Activated naive CD4-positive, alpha-beta T cell treated with anti-CD3 and anti-CD28 coated beads, Interleukin-2, amount 50 U/mL, for 16 hours (primary cell): ENCODE measurements at regions not wholly inside any gene's neighbourhood (a gene's known extent, or its start where the extent isn't known, plus 50 kb on each side); places are given as distances from the start of the nearest gene placed in this dataset.
"Not testable (repeated sequence)": the region's sequence is repeated elsewhere in the genome, so short reads cannot be mapped to it uniquely, and the experiment has no call there.

Experiments
- DNase-seq: peaks from one replicate; pipeline ENCODE4 v3.0.0-alpha.2; 2020

DNA sequence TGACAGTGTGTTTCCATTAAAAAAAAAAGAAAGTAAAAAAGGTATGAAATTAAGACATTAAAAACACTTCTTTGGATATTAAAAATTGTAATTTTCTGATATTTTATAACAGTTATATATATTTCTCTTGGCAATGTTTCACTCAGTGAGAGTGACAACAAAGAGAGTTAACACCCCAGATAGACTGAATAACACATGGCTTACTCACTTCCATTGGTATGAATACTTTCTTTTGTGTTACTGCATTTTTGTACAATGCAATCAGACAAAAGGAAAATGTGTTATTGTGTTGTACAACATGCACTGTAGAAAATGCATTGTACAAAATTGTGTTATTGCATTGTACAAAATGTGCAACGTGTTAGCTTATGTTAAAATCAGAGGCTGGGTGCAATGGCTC is 676.6 kb upstream of the AMELY start:
- DNase-seq, result not testable (repeated sequence)

DNA sequence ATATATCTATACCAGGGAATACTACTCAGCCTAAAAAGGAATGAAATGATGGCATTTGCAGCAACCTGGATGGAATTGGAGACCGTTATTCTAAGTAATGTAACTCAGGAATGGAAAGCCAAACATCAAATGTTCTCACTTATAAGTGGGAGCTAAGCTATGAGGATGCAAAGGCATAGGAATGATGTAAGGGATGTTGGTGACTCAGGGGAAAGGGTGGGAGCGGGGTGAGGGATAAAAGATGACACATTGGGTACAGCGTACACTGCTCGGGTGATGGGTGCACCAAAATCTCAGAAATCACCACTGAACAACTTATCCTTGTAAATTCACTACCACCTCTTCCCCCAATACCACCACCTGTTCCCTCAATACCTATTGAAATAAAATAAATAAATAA is 651.0 kb upstream of the AMELY start:
- no peak for DNase-seq

GRCh38 chrY:7557675-7558074 is 646.1 kb upstream of the AMELY start:
- DNase-seq, result no peak

GRCh38 chrY:7555006-7555405 is 643.5 kb upstream of the AMELY start:
- no peak for DNase-seq

- no peak for DNase-seq
Observed at GRCh38 chrY:7545060-7545459, 633.5 kb upstream of the AMELY start.

DNA sequence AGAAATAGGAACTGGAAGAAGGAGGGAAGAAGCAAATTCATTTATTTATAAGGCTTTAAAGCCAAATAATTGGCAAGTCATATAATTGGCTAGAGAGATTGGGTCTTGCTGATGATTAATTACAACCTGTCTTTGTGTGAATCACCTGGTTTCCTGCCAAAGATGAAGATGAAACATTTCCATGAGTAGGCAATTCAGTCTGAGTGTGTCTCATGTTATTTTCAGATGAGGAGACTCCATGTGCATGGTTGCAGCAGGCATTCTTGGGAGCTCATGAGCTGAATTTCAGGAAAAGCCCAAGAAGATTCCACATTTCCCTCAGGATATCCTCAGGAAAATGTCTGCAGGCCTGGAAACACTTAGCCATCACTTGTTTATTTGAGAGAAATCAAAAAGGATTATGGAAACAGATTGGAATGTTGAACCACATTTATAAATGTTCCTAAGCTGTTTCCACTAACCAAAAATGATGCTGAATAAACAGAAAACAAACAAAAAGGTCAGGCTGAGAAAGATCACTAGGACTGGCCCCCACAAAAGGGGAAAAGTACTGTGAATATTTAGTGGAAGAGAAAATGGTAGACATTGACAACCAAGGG is 632.7 kb upstream of the AMELY start:
- DNase-seq, result no peak

GRCh38 chrY:7543506-7543905 is 632.0 kb upstream of the AMELY start:
- no peak for DNase-seq

DNA sequence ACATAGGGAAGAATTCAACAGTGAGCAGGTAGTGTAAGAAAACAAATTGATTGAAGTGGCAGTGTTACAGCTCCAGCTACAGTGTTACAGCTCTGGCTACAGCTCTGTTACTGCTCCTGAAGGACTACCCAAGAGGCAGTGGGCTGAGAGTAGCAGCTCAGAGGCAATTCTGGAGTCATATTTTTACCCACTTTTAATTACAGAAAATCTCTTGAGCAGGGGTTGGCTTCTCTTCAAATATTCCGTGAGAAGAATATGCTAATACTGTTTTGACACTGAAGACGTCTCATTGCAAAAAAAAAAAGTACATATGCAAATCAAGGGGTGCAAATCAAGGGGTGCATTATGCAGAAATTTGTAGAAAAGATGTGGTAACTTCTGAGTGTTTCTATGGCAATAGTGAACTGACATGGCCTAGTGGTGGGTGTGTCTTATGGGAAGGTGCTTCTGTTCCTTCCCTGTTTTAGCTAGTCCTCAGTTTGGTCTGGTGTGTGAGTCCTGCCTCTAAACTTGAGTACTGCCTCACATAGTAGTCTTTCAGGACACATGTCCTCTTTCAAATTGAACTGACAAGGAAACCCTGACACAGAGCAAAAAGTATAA is 630.8 kb upstream of the AMELY start:
- DNase-seq, result no peak

DNA sequence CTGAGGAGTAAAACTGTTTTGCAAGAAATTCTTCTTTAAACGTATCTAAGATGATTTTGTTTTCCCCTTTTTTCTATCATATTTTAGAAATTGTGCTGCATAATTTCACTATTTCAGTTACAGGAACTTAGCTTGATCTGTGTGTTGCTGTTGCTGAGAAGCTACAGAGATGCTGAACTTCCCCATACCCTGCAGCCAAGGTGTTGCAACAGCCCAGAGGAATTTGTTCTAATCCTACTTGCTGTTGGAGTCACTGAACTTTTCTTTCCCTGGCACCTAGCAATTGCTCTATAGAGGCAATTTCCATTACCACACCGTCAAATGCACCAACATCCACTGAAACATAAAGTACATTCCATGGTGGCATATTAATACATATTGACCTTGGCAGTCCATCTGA is 617.8 kb upstream of the AMELY start:
- DNase-seq, result no peak

- not testable (repeated sequence) for DNase-seq
Observed at GRCh38 chrY:7527568-7527967, 616.0 kb upstream of the AMELY start.

DNA sequence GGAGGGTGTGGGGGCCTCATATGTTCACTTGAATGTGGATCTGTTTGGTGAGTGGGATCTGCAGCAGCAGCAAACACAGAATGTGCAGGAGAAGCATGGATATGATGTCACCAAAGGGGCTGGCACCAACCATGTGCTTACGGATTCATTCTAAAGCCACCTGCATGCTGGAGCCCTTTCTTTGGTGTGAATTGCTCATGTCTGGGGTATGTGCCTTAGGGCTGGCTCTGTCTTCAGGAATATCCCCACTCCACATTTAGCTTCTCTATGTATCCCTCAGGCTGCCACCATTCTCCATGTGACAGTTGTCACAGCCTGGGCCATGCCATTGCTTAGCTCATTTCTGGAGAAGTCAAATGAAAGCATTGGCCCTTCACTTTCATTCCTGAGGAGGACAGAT is 606.8 kb upstream of the AMELY start:
- no peak for DNase-seq

- DNase-seq, result no peak
Observed at GRCh38 chrY:7516268-7516667, 604.7 kb upstream of the AMELY start.

DNA sequence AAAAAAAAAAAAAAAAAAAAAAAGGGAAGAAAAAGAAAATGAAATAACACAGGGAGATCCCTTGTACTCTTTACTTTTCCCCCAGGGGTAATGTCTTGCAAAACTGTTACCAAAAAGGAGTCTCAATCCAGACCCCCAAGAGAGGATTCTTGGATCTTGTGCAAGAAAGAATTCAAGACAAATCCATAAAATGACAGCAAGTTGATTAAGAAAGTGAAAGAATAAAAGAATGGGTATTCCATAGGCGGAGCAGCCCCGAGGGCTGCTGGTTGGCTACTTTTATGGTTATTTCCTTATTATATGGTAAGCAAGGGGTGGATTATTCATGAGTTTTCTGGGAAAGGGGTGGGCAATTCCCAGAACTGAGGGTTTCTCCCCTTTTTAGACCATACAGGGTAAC is 604.3 kb upstream of the AMELY start:
- no peak for DNase-seq

GRCh38 chrY:7502896-7503295 is 591.3 kb upstream of the AMELY start:
- DNase-seq, result no peak

GRCh38 chrY:7501236-7501635 is 589.7 kb upstream of the AMELY start:
- DNase-seq, result no peak

GRCh38 chrY:7496001-7496400 is 584.4 kb upstream of the AMELY start:
- no peak for DNase-seq

- not testable (repeated sequence) for DNase-seq
Observed at GRCh38 chrY:7484455-7485285, 573.1 kb upstream of the AMELY start.

- no peak for DNase-seq
Observed at GRCh38 chrY:7471976-7472375, 560.4 kb upstream of the AMELY start.

- no peak for DNase-seq
Observed at GRCh38 chrY:7470037-7470436, 558.5 kb upstream of the AMELY start.

DNA sequence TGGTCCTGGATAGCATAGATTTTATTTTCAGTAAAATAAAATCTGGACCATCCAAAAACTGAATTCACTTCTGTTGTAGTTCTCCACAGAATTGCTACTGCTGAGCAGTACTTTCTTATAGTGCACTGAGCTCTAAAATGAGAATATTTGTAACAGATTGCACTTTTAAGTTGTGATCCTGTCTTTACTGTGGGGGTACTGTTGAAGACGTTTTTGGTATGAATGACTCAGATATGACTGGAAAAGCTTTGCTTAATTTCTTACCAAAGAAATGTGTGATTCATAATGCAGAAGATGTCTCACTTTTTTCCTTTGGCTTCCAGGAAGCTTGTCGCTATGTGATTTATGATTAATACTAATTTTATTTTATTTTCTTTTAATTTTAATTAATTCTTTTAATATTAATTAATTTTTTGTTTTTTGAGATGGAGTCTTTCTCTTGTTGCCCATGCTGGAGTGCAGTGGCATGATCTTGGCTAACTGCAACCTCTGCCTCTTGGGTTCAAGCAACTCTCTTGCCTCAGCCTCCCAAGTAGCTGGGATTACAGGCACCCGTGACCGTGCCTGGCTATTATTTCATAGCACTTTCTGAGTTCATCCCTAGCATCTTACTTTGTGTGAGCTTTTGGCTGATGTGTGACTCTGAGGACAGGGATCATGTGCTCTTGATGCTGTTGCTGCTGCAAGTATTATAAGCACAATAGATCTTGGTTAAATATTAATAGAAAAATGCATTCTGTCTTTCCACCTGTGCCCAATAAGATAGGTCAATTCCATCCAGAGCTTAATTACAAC is 557.6 kb upstream of the AMELY start:
- no peak for DNase-seq

GRCh38 chrY:7467796-7468520 is 556.4 kb upstream of the AMELY start:
- no peak for DNase-seq

DNA sequence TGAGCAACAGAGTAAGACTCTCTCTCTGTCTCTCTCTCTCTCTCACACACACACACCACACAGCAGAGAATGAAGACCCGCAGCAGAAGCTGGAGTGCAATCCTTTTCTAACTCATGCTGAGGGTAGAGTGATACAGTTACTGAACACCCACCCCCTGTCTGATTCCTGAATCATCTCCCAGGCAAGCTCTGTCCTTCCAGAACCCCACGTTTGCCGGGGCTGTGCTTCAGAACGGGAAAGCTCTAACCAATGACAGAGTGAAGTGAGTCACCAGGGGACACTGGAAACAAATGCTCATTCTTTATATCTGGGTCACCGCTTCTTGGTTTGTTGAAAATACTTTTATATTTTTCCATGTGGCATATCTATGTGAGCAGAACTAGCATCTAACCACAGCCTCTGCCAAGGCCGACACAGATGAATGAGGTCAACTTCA is 553.7 kb upstream of the AMELY start:
- DNase-seq, result peak; percentile 12

DNA sequence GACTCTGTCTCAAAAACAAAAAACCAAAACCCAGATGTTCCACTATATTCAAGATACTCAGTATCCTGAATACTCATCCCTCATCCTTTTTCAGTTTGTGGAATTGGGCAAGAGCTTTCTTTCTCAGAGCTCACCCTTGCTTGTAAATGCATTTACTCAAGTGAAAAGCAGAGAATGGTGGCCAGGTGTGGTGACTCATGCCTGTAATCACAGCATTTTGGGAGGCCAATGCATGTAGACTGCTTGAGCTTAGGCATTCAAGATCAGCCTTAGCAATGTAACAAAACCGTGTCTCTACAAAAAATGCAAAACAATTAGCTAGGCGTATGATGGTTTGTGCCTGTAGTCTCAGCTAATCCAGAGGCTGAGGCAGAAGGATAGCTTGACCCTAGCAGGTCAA is 553.2 kb upstream of the AMELY start:
- no peak for DNase-seq
